DMS 273 treated with DMSO at 0.1 percent for 48 hours (cell line): ENCODE measurements at regions not wholly inside any gene's neighbourhood (a gene's known extent, or its start where the extent isn't known, plus 50 kb on each side); places are given as distances from the start of the nearest gene placed in this dataset.

Experiments used
- DNase-seq: peaks from one replicate; lab custom pipeline; 2025; lab: John Stamatoyannopoulos, UW

DNA sequence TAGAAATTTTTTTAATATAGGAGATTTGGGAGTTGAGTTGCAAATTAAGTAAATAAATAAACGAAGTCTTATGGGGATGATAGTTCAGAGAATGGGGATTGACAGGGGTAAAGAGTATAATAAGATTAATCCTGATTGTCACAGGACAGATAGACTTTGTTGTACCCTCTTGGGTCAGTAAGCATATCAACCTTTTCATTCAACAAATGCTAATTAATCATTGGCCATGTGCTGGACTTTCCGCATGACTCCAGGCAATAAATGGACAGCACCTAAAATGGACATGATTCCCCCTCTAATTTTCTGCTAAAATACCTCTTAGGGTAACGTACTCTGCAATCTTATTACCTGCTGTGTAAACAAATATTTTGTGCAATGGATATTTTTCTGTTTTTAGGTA lies 1331.1 kb upstream of the ADGRL3 start:
- no peak for DNase-seq

DNA sequence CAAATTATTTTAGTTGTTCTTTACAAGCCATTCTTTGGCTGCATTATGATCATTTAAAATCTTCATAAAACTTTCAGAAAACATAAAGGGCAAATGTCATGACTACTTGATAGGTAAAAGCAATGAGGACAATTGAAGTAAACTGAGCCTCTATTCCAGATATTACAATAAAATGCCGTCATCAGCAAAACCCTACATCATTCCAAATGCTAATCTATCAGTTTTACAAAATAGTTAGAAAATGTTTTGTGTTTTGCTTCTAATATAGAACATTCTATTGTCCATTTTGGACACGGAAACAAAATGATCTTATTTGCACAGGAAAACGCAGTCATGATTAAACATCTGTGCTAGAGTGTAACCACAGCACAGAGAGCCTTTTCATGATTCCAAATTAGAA lies 1330.6 kb upstream of the ADGRL3 start:
- no peak for DNase-seq

DNA sequence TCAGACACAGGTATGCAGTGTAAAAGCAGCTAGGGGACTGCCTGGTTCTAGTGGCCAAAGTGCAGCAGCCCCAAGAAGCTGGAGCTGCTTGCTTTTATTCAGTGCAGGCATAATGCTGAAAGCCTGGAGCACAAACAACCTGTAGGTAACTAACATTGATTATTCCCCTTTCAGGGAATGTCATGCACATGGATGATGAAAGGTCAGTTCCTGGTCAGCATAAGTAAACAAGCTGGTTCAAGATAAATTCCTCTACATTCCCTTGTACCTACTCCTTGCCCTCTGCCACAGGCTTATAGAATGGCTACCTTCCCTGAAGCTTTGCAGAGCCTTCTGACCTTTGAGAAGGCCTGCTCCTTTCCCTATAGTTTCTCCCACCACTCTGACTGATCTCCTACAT lies 1318.5 kb upstream of the ADGRL3 start:
- no peak for DNase-seq

DNA sequence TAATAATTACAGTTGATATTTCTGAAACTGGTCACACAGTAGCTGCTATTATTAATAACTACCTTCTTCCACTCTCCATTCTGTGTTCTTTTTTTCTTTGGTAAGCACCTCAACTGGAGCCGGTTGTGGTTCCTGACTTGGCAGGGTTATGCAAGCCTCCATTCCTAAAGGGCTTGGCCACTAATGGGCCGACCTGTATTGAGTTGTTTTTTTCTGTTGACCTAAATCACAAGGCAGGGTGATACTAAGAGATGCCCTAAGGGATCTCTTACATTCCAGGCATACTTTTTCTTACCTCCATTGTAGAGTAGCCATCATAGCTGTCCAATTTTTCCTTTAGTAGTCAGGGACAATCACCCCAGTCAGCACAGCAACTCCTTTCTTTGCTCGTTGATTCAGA lies 1295.8 kb upstream of the ADGRL3 start:
- DNase-seq, result no peak

DNA sequence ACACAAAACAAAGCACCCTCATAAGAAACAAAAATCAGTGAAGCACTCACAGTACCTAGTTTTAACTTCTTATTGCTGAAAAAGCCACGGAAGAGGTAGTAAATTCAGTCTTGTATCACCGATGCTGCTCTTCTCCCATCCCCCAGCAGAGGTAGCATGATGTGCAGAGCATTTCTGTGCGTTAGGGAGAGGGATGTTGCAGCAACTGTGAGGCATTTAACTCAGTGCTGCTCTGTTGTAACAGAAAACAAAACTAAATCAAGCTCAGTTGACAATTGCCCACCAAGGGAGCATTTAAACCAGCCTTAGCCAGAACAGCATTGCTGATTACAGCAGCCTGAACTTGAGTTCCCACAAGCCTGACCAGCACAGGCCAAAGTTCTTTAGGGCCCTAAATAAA lies 1279.7 kb upstream of the ADGRL3 start:
- no peak for DNase-seq

DNA sequence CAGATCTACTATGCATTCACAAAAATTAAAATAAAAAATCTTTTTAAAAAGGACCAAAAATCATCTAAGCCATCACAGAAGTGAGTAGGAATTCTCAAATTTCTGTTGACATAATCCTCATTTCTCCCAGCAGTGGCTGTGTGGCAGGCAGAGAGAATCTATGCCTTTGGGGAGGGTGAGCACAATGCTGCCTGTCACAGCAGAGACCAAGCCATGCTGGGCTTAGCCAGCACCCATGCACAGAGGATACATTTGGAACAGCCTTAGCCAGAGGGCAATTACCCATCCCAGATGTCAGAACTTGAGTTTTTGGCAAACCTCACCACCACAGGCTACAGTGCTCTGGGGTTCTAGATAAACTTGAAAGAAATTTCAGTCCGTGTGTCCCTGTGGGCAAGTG lies 1274.8 kb upstream of the ADGRL3 start:
- no peak for DNase-seq

DNA sequence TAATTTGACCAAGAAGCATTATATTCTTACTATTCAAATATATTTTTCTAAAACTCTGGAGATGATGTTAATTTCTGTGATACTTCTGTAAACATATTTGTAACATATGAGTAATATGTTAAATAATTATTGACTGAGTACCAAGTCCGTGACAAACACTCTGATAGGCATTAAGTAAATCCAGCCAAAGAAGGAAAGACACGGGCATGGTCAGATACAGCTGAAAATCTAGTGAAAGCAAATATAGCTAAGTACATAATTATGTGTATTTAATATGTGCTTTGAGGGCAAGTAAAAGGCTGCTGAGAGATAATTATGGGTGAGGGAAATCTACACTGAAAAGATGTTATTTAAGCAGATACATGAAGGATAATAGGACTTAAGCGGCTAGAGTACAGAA lies 1263.6 kb upstream of the ADGRL3 start:
- DNase-seq, result no peak

DNA sequence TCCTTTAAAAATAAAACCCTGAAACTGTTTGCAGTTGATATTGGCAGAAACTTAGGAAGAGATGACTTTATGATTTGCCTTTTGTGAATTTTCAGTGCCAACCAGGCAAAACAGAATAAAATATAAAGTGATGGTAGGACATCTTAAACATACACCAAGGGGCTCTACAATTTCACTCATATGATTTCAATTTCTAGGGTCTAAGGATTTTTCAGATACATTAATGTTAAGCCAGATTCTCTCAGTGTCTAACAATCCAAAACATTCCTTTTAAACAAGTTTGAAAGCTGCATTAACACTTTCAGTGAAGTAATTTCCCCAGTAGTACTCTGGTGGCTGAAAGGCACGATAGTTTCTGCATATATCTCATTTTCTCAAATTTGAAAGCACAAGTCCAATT lies 1262.0 kb upstream of the ADGRL3 start:
- no peak for DNase-seq

DNA sequence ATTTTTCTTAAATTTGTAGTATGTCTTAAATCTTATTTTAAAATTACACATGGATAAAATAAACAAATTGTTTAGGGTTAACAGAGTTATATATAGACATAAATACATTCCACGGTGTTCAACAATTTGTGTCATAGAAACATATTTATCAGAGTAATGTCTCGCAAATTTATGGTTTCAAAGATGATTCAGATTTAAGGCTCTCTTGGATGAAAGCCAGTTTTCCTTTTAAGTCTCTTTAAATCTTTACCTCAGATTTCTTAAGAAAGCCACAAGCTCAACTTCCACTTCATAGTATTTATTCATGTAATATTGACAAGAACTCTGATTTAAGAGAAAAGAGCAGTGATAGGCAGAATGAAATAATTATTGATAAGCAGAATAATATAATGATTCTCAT lies 1254.8 kb upstream of the ADGRL3 start:
- no peak for DNase-seq

DNA sequence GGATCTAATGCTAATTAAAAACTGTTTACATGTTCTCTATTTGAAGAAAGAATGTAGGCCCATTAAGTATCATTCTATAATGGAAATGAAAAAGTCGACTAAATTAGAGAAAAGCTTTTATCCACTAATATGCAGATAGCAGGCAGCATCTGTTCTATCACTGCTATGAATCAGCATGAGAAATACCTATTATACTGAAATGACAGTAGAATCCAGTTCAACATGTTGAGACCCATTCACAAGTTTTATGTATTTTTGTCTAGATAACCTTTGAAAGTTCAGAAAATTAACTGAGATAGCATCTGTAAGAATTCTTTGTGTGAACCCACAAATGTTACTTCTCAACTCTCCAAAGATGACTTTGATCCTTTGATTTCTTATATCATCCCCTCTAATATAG lies 1254.4 kb upstream of the ADGRL3 start:
- DNase-seq, result no peak

DNA sequence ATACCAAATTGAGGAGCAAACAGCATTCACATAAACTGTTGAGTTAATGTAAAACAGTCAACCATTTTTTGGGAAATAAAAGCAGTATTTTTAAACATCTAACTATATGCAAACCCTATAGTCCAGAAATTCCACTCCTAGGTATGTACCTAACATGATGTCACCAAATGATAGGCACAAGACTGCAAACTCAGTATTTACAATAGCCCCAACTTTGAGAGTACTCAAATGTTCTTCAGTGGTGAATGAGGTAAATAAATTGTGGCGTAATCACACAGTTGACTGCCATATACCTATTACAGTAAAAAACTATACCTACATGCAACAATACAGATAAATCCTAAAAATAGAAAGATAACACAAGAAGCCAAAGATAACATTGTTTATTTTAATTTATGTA lies 1243.8 kb upstream of the ADGRL3 start:
- no peak for DNase-seq

DNA sequence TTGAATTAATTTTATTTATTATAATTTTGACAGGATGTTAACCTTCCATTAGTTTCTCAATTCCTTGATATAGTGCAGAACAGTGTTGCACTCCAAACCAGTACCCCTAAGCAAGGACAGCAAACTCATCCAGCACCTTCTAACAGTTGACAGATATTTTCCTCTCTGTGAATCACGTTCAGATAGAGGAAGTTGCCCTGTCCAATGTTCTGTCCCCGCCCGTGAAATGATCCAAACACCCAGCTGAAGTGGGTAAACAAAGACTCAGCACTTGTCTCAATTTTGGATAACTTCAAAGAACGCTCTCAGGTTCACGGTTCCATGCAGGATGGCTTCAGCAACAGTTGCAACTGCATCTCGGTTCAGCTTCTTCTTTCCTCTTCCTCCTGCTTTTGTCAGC lies 1240.0 kb upstream of the ADGRL3 start:
- no peak for DNase-seq

DNA sequence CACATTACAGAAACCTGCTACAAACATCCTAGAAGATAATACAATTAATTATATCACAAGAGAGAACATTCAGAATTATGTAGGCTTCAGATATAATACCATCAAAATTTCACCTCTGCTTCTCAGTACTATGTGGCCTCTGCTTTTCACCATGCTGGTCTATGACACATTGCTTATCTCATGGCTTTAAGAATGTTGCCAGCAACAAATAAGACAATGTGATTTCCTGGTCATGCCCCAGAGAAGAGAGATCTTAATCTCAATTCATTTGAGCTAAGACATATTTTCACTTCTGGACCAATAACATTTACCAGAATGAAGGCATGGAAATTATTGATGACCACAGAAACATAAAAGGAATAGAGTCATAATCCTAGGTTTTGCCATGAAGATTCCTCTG lies 1233.4 kb upstream of the ADGRL3 start:
- no peak for DNase-seq

DNA sequence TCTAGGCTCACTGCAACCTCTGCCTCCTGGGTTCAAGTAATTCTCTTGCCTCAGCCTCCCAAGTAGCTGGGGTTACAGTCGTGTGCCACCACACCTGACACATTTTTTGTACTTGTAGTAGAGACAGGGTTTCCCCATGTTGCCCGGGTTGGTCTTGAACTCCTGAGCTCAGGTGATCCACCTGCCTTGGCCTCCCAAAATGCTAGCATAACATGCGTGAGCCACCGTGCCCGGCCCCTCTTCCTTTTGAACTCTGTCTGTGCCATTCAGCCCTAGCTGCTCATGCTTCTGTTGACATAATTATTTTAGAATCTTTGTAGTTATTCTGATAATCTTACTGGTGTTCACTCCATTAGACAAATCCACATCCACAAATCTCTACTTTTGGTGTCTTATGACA lies 1231.3 kb upstream of the ADGRL3 start:
- no peak for DNase-seq

DNA sequence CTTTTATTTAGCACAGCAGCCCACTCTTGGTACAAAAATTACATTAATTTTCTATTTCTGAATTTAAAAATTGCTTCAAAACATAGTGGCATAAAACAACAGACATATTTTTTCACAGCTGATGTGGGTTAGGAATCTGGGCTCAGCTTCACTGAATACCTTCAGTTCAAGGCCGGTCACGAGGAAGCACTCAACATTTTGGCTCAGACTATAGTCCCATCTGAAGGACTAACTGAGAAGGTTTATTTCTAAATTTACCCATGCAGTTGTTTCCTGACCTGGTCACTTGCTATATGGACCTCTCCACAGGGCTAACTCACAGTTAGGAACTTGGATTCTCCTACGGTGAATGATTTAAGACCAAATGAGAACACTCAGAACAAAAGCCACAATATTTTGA lies 1230.2 kb upstream of the ADGRL3 start:
- no peak for DNase-seq

DNA sequence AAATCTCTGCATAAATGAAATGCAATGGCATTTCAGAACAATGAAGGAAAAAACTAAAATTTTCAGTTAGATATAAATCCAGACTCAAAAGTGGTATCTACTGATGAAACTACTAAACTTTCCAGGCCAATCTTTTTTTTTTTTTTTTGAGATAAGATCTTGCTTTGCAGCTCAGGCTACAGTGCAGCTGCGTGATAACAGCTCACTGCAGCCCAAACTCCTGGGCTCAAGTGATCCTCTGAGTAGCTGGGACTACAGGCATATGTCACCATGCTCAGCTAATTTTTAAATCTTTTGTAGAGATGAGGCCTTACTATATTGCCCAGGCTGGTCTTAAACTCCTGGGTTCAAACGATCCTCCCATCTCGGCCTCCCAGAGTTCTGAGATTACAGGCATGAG lies 1228.2 kb upstream of the ADGRL3 start:
- no peak for DNase-seq

DNA sequence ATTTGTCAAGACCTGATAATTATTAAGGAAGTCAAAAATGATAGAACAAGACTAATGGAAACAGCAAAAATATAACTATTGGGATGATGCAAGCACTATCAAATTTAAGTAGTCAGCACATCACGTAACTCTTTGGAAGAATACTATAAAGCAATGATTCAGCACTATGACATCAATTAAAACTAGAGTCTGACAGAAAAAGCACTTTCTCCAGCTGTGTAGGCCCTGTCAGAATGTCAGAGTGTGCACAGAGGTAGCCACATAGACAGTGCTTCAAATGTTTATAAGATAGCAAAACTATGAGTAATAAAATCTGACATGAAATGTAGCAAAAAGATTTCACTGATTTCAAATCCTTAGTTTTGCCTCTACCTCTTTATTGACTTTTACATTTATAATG lies 1226.6 kb upstream of the ADGRL3 start:
- DNase-seq, result no peak

DNA sequence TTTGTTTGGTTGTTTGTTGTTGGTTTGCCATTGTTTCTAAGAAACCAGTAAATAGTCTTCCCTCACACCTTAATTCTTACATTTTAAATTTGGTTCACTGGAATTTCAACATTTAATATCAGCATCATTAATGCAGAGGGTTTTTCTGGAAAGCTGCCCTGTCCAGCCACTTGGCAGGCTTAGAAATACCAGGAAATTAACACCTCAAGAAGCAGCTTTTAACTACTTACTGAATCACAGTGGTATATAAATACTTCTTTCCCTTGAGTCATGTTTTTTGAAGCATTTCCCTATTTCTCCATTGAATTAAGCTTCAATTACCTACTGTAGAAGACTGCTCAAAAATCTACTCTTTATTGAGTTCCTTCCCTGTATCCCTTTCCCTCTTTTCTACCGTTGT lies 1221.1 kb upstream of the ADGRL3 start:
- DNase-seq, result no peak

DNA sequence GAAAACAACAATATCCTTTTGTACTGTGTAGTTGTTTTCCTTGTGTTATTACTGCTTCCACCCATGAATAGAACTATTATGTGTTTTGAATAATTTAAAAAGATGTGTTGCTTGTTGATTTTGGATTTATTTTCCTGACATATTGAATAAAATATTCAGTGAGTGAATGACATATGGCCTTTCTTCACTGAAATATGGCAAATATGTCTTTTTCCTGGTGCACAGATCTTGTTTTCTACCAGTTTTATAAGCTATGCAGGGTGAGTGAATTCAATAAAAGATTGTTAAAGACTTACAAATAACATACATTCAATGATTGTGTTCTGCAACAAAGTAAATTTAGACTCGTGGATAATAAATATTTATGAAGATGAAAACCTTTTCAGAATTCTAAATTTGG lies 1216.3 kb upstream of the ADGRL3 start:
- DNase-seq, result no peak

DNA sequence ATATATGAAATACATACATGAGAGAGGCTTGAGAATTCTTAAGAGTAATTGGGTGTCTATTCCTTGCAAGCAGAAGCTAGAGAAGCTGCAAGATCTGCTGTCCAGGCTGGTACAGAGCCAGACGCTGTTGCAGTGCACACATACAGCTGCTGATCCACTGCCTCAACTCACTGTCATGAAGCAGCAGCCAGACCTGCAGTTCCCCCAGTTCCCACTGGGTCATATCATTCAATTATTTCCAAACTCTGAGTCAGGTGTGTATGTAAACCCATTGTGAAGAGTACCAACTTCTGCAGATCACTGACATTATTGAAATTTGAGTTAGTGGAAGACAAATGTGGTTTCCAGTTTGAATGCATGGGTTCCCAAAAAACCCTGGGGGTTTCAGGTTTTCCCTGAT lies 1212.8 kb upstream of the ADGRL3 start:
- DNase-seq, result no peak

DNA sequence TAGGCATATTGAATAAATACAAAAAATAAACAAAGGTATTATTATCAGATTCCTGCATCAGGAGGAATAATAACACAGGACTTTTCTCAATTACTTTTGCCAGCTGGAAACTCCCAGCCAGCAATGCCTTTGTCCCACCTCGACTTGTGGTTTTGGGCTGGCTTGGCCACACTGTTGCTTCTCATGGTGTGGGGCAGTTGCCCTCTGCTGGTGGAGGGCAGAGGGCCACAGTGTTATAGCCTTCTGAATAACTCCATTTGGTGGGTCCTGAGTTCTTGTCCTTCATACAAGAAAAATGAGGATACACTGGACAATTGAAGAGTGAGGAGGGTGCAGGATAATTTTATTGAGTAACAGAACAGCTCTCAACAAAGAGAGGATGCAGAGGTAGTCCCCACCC lies 1206.0 kb upstream of the ADGRL3 start:
- no peak for DNase-seq

DNA sequence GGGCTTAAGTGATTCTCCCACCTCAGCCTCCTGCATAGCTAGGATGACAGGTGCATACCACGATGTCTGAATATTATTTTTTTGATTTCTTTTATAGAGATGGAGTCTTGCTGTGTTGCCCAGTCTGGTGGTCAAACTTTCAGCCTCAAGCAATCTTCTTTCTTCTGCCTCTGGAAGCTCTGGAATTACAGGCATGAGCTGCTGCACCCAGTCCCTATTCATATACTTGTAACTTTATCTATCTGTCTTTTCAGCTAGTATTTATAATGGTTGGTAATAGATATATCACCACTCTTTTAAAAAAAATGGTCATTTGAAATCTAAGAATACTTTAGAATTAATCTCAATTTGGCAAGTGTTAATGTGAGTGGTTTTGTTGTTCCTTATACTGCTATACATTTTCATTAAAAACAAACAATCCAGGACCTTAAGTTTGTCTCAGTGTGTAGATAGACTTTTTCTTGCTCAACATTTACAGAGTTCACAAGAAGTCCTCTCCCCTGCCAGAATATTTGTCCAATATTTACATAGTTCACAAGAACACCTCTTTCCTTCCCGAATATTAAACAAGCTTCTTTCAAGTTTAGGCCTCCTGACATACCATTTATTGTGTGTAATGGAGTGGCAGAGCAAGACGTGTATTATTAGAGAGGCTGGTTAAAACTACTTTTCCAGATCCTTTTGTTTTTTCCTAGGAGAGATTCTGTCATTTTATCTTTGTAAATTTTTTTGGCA lies 1197.4 kb upstream of the ADGRL3 start:
- no peak for DNase-seq

DNA sequence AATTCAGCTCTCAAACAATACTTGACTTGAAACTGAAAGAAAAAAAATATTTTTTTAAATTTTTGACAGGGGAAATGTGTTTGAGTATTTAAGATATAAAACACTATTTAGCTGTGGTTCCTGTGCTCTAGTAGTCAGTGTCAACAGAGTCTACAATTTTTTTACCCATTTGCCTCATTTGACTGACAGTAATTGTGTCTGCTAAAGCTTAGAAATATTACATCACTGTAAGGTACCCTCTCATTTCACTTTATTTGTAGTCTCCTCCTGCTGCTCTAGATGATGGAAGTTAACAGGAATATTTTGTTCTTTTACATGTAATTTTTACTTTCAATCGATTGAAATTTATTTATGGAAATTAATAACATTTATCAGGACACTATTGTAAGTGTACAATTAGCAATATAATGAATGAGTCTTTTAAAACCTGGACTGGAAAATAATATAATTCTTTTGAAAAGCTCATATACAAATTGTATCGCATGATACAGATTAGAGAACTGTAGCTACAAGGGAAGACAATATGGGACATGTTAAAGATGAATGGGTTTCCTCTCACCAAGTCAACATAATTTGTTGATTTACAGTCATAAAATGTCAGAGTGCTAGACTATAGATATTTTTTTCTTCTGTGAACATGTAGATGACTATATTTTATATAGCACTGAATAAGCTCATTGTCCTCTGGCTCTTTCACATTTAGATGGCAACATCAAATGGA lies 1186.5 kb upstream of the ADGRL3 start:
- no peak for DNase-seq

DNA sequence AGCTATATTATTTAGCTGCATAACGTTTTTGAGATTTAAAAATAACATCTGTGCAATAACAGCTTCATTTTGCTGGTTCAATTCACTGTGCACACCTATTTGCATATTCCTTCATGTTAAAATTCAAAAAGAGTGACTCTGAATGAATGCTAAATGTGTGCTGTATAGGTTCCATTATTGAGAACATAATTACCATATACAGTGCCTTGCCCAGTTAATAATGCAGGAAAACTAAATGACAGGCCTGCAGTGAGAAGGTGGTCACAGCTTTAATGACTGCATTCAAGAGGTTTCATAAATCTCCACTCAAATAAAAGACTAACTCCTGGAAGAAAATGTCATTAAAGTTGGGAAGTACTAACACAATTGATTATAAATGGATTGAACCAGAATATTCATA lies 1183.2 kb upstream of the ADGRL3 start:
- no peak for DNase-seq
